ENCODE measurements at regions not wholly inside any gene's neighbourhood (a gene's known extent, or its start where the extent isn't known, plus 50 kb on each side); places are given as distances from the start of the nearest gene placed in this dataset.

DNA sequence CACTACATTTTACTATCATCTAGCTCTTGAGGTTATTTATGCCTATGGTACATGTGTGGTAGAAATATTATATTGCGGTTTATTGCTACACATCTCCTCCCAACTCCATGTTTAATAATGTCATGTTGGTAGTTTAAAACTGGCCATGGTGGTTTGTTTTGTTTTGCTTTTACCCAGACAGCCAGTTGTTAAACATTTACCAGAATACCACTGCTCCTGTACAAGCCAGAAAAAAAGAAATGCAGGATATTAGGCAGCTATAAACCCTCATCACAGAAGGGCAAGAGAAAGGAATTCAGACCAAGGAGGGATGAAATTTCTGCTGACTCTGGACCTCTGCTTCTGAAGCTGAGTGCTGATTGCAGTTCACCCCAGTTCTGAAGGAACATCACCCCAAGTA is 451.8 kb upstream of the IL12A start:
- H3K4me1 Mint-ChIP-seq, result no peaks in the 10 kb centered on the region
- H3K27ac Mint-ChIP-seq, result no peak overlapping the region
- no peaks in the 10 kb centered on the region for H3K36me3 Mint-ChIP-seq (ENCODE audit: low read depth)
- no peak for ATAC-seq
- H3K9me3 ChIP-seq (ENCODE audit: control insufficient read depth, low read length, poor library complexity, severe bottlenecking), result no peaks in the 10 kb centered on the region
- H3K27me3 Mint-ChIP-seq, result no peaks in the 10 kb centered on the region
- no peak for DNase-seq
- no peak overlapping the region for H3K4me3 Mint-ChIP-seq

- no peaks in the 10 kb centered on the region for H3K27me3 Mint-ChIP-seq
- ATAC-seq (no peak), DNase-seq (no peak)
- H3K4me1 Mint-ChIP-seq, result no peaks in the 10 kb centered on the region
- H3K36me3 Mint-ChIP-seq (ENCODE audit: low read depth), result no peaks in the 10 kb centered on the region
- no peak overlapping the region for H3K27ac Mint-ChIP-seq
- H3K4me3 Mint-ChIP-seq, result no peak overlapping the region
- H3K9me3 ChIP-seq (ENCODE audit: control insufficient read depth, low read length, poor library complexity, severe bottlenecking), result no peaks in the 10 kb centered on the region
Measured at GRCh38 chr3:159538507-159538906, 450.1 kb upstream of the IL12A start.

DNA sequence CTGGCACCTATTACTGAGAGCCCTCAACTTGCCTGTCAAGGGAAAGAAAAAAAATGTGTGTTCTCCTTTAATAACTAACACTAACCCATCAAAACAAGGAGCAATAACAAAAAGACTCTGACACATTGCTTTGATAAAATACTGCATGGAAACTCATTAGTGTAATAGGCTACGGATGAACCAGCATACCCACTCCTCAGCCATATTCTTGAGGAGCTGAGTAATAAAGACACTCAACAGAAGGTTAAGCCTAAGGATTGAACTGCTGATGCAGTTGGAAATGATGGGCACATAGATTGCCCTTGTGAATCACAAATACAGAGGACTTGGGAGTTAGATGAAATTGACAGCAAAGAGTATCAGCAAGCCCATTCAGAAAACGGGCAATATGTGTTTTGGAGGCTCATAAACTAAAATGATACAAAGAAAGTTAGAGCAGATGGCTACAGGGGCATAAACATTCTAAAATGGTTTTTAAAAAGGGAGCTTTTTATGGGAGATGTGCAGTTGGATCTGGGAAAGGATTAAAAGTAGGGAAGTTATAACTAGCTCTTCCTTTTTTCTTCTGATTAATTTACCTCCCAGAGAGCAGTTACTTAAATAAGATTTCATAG is 447.6 kb upstream of the IL12A start:
- H3K4me1 Mint-ChIP-seq, result no peaks in the 10 kb centered on the region
- no peak for DNase-seq
- no peak for ATAC-seq

GRCh38 chr3:159548675-159549335 is 439.8 kb upstream of the IL12A start:
- H3K27ac Mint-ChIP-seq, result no peak overlapping the region
- no peaks in the 10 kb centered on the region for H3K4me1 Mint-ChIP-seq
- ATAC-seq (no peak), DNase-seq (no peak)
- no peaks in the 10 kb centered on the region for H3K9me3 ChIP-seq (ENCODE audit: control insufficient read depth, low read length, poor library complexity, severe bottlenecking)
- no peak overlapping the region for H3K4me3 Mint-ChIP-seq
- H3K27me3 Mint-ChIP-seq, result no peaks in the 10 kb centered on the region
- H3K36me3 Mint-ChIP-seq (ENCODE audit: low read depth), result no peaks in the 10 kb centered on the region

More for the DNA sequence above, 447.6 kb upstream of the IL12A start:
- Mint-ChIP-seq H3K4me3 (no peak overlapping the region), H3K27ac (no peak overlapping the region), H3K27me3 (no peaks in the 10 kb centered on the region), H3K36me3 (ENCODE audit: low read depth) (no peaks in the 10 kb centered on the region)
- H3K9me3 ChIP-seq (ENCODE audit: control insufficient read depth, low read length, poor library complexity, severe bottlenecking), result no peaks in the 10 kb centered on the region

- Mint-ChIP-seq H3K27me3 (no peaks in the 10 kb centered on the region), H3K36me3 (ENCODE audit: low read depth) (no peaks in the 10 kb centered on the region), H3K4me1 (no peaks in the 10 kb centered on the region), H3K4me3 (no peak overlapping the region), H3K27ac (no peak overlapping the region)
- H3K9me3 ChIP-seq (ENCODE audit: control insufficient read depth, low read length, poor library complexity, severe bottlenecking), result no peaks in the 10 kb centered on the region
- DNase-seq (no peak), ATAC-seq (no peak)
Measured at GRCh38 chr3:159555205-159555604, 433.4 kb upstream of the IL12A start.

DNA sequence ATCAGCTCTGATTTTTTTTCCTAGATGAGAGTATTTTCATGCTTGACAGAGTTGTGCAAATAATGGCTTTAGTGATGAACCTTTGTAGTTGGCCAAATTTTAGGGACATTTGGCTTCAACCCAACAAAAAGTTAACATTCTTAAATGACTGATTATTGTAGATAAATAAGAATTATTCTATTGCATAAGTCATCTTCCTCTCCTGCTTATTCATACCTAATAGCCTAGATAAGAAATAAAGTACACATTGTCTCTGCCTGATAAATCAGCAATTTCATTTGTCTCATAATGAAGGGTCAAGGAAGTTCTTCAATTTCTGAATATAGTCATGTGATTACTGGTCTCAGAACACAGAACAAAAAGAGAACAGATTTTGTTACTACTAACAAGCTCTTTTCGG is 428.9 kb upstream of the IL12A start:
- ATAC-seq (no peak), DNase-seq (no peak)
- no peaks in the 10 kb centered on the region for H3K4me1 Mint-ChIP-seq
- H3K27ac Mint-ChIP-seq, result no peak overlapping the region
- H3K9me3 ChIP-seq (ENCODE audit: control insufficient read depth, low read length, poor library complexity, severe bottlenecking), result no peaks in the 10 kb centered on the region
- H3K36me3 Mint-ChIP-seq (ENCODE audit: low read depth), result no peaks in the 10 kb centered on the region
- no peak overlapping the region for H3K4me3 Mint-ChIP-seq
- H3K27me3 Mint-ChIP-seq, result no peaks in the 10 kb centered on the region

GRCh38 chr3:159560214-159560979 is 428.2 kb upstream of the IL12A start:
- no peaks in the 10 kb centered on the region for H3K4me1 Mint-ChIP-seq
- H3K27me3 Mint-ChIP-seq, result no peaks in the 10 kb centered on the region
- H3K36me3 Mint-ChIP-seq (ENCODE audit: low read depth), result no peaks in the 10 kb centered on the region
- H3K9me3 ChIP-seq (ENCODE audit: control insufficient read depth, low read length, poor library complexity, severe bottlenecking), result no peaks in the 10 kb centered on the region
- ATAC-seq (no peak), DNase-seq (no peak)
- H3K27ac Mint-ChIP-seq, result no peak overlapping the region
- H3K4me3 Mint-ChIP-seq, result no peak overlapping the region

GRCh38 chr3:159565313-159565712 is 423.3 kb upstream of the IL12A start:
- no peaks in the 10 kb centered on the region for H3K9me3 ChIP-seq (ENCODE audit: control insufficient read depth, low read length, poor library complexity, severe bottlenecking)

DNA sequence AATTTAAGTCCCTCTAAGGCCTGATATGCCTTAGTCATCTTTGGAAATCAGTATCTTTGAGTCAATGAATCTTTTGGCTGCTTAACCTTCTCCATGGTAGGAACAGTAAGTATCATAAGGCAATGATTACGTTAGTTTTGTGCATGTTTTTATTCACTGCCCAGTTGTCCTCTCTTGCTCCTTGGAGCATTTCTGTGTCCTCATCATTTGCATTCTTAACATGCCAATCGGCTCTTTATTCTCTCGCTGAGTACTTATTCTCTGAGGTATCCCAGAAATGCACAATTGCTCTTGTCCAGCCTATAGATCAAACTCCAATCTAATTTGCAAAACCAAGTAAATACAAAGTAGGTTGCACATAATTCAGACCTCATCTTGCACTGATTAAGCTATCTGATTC is 405.0 kb upstream of the IL12A start:
- no peaks in the 10 kb centered on the region for H3K27me3 Mint-ChIP-seq
- no peaks in the 10 kb centered on the region for H3K4me1 Mint-ChIP-seq
- no peaks in the 10 kb centered on the region for H3K9me3 ChIP-seq (ENCODE audit: control insufficient read depth, low read length, poor library complexity, severe bottlenecking)
- DNase-seq, result no peak
- no peak for ATAC-seq
- no peaks in the 10 kb centered on the region for H3K36me3 Mint-ChIP-seq (ENCODE audit: low read depth)
- H3K4me3 Mint-ChIP-seq, result no peak overlapping the region
- H3K27ac Mint-ChIP-seq, result no peak overlapping the region

More at GRCh38 chr3:159565313-159565712, 423.3 kb upstream of the IL12A start:
- no peaks in the 10 kb centered on the region for H3K36me3 Mint-ChIP-seq (ENCODE audit: low read depth)
- ATAC-seq, result no peak
- no peak overlapping the region for H3K4me3 Mint-ChIP-seq
- no peaks in the 10 kb centered on the region for H3K27me3 Mint-ChIP-seq
- no peaks in the 10 kb centered on the region for H3K4me1 Mint-ChIP-seq
- DNase-seq, result no peak
- no peak overlapping the region for H3K27ac Mint-ChIP-seq

- Mint-ChIP-seq H3K4me3 (no peak overlapping the region), H3K36me3 (ENCODE audit: low read depth) (no peaks in the 10 kb centered on the region), H3K27ac (no peak overlapping the region), H3K4me1 (no peaks in the 10 kb centered on the region), H3K27me3 (no peaks in the 10 kb centered on the region)
- no peaks in the 10 kb centered on the region for H3K9me3 ChIP-seq (ENCODE audit: control insufficient read depth, low read length, poor library complexity, severe bottlenecking)
- DNase-seq (no peak), ATAC-seq (no peak)
Measured at GRCh38 chr3:159584421-159584820, 404.2 kb upstream of the IL12A start.

GRCh38 chr3:159586571-159587202 is 401.9 kb upstream of the IL12A start:
- DNase-seq (no peak), ATAC-seq (no peak)
- no peaks in the 10 kb centered on the region for H3K9me3 ChIP-seq (ENCODE audit: control insufficient read depth, low read length, poor library complexity, severe bottlenecking)
- H3K4me1 Mint-ChIP-seq, result no peaks in the 10 kb centered on the region
- no peaks in the 10 kb centered on the region for H3K36me3 Mint-ChIP-seq (ENCODE audit: low read depth)
- no peaks in the 10 kb centered on the region for H3K27me3 Mint-ChIP-seq
- no peak overlapping the region for H3K4me3 Mint-ChIP-seq
- H3K27ac Mint-ChIP-seq, result no peak overlapping the region

DNA sequence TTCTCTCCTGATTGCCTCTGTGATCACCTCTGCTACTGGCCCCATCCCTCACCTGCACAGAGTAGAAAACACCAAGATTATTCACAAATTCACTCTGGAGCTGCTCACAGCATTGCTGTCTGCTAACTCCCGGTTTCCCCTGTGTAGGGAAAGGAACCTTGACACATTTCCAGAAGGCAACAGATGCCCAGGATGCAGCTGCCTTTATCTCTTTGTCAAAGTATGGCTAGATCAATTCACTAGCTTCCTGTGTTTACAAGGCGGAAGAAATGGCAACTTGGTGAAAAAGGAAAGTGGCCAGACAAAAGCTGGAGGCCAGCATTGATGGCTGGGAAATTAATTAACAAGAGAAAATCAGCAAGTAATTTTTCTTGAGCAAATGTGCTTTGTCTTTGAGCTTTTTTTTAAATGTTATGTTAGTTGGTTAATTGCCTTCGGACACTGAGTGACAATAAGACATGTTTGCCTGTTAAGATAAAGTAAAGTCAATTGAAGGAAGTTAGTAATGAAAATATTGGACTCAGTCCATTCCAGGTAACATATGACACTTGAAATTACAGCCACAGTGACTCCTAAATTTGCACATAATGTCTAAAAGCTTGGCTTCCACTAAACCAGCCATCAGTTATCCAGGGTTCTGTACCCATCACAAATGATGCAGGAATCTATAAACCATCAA is 394.6 kb upstream of the IL12A start:
- DNase-seq (no peak), ATAC-seq (no peak)
- H3K36me3 Mint-ChIP-seq (ENCODE audit: low read depth), result no peaks in the 10 kb centered on the region
- H3K27me3 Mint-ChIP-seq, result no peaks in the 10 kb centered on the region
- H3K4me1 Mint-ChIP-seq, result no peaks in the 10 kb centered on the region
- H3K4me3 Mint-ChIP-seq, result no peak overlapping the region
- no peak overlapping the region for H3K27ac Mint-ChIP-seq
- no peaks in the 10 kb centered on the region for H3K9me3 ChIP-seq (ENCODE audit: control insufficient read depth, low read length, poor library complexity, severe bottlenecking)

DNA sequence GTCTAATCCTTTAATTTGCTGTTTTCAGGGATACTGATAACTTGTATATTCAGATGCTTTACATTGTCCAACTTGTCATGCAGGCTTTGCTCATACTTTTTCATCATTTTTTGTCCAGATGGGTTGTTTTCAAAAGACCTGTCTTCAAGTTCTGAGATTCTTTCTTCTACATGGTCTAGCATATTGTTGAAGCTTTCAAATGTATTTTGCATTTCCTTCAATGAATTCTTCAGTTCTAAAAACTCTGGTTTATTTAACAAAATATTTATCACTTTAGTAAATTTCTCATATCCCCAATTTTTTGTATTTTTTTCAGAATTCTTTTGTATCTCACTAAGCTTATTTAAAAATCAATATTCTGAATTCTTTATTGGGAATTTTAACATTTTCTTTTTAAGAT is 388.3 kb upstream of the IL12A start:
- ATAC-seq (no peak), DNase-seq (no peak)
- H3K36me3 Mint-ChIP-seq (ENCODE audit: low read depth), result no peaks in the 10 kb centered on the region
- no peaks in the 10 kb centered on the region for H3K4me1 Mint-ChIP-seq
- no peaks in the 10 kb centered on the region for H3K27me3 Mint-ChIP-seq
- no peak overlapping the region for H3K4me3 Mint-ChIP-seq
- peaks cover 2% of the 10 kb centered on the region for H3K9me3 ChIP-seq (ENCODE audit: control insufficient read depth, low read length, poor library complexity, severe bottlenecking)
- H3K27ac Mint-ChIP-seq, result no peak overlapping the region
